Endothelial cell of umbilical vein (primary cell): ENCODE measurements at regions not wholly inside any gene's neighbourhood (a gene's known extent, or its start where the extent isn't known, plus 50 kb on each side); places are given as distances from the start of the nearest gene placed in this dataset.

ENCODE experiments used
- BruUV-seq: library from RNA; stranded (reverse); fragments of 400-500 nt; replicated peaks from 2 replicates; lab custom pipeline; 2021; lab: Mats Ljungman, UMichigan
- CTCF ChIA-PET: fragments of 300-600, 350-600 bp; sonication (Branson Sonifier 250); formaldehyde crosslinking; loops from one replicate; lab custom pipeline; 2021; ENCODE audit warnings: antibody characterized with exemption, inconsistent platforms; lab: Charles Lee
- POLR2A ChIA-PET: fragments of 300-600, 350-600 bp; sonication (Branson Sonifier 250); formaldehyde crosslinking; loops from one replicate; lab custom pipeline; 2021; ENCODE audit warnings: antibody characterized with exemption, inconsistent platforms; lab: Charles Lee
- DNase-seq: peaks from one replicate; pipeline ENCODE4 v3.0.0-alpha.2; 2011; ENCODE audit warnings: low read depth, low spot score
- FAIRE-seq: peaks from 2 replicates; lab custom pipeline; 2011; peaks lifted over from hg19 to GRCh38; lab: Jason Lieb, UNC
- H2AFZ ChIP-seq: 2 replicates; pipeline ENCODE4 v1.6.0; 2012; ENCODE audit warnings: low read depth, low read length, control low read depth, inconsistent platforms
- H3K27ac ChIP-seq: 2 replicates; pipeline ENCODE4 v1.5.1; 2011; ENCODE audit warnings: low read depth, mild to moderate bottlenecking, control low read depth, low read length, moderate library complexity; ENCODE audit not compliant: insufficient read depth
- H3K27me3 ChIP-seq, 2 experiments: 2 replicates each; pipeline versions ENCODE4 v1.6.0 to v1.6.1; 2011; ENCODE audit warnings: low read length in 2 of 2, mixed read lengths in 1 of 2; ENCODE audit not compliant: control insufficient read depth in 2 of 2, insufficient read depth in 2 of 2
- H3K36me3 ChIP-seq, 2 experiments: 2 replicates in 1 of 2; 3 replicates in 1 of 2; pipeline ENCODE4 v1.5.1; 2011; ENCODE audit warnings: low read length in 2 of 2, mild to moderate bottlenecking in 1 of 2, moderate library complexity in 1 of 2; ENCODE audit not compliant: control insufficient read depth in 2 of 2, insufficient read depth in 2 of 2; ENCODE audit errors: extremely low read depth in 1 of 2
- H3K4me1 ChIP-seq: 3 replicates; pipeline ENCODE4 v1.5.1; 2011; ENCODE audit warnings: mild to moderate bottlenecking, low read length; ENCODE audit not compliant: control insufficient read depth, insufficient read depth; ENCODE audit errors: extremely low read depth
- H3K4me2 ChIP-seq: 2 replicates; pipeline ENCODE4 v1.6.1; 2011; ENCODE audit warnings: low read length, control low read depth, mixed read lengths; ENCODE audit not compliant: insufficient read depth
- H3K4me3 ChIP-seq, 3 experiments: fragments of 200-600 bp in 1 of 3; sonication (generic), shearing (Covaris generic) in 1 of 3; replicated peaks in 1 of 3; 2 replicates each; pipeline ENCODE4 v1.5.1; 2011 to 2016; ENCODE audit warnings: control low read depth in 3 of 3, low read length in 3 of 3, mild to moderate bottlenecking in 2 of 3, inconsistent platforms in 1 of 3, low read depth in 1 of 3, moderate library complexity in 1 of 3; ENCODE audit not compliant: insufficient read depth in 1 of 3
- H3K79me2 ChIP-seq: 2 replicates; pipeline ENCODE4 v1.6.0; 2012; ENCODE audit warnings: low read length, inconsistent platforms; ENCODE audit not compliant: control insufficient read depth, insufficient read depth
- H3K9ac ChIP-seq: replicated peaks from 2 replicates; pipeline ENCODE3; 2011; ENCODE audit warnings: low read length, control low read depth; ENCODE audit not compliant: insufficient read depth; ENCODE audit errors: extremely low read depth
- H3K9me1 ChIP-seq: replicated peaks from 3 replicates; pipeline ENCODE4 v1.6.0; 2011; ENCODE audit warnings: mild to moderate bottlenecking, low read length; ENCODE audit not compliant: control insufficient read depth, insufficient read depth; ENCODE audit errors: extremely low read depth
- H3K9me3 ChIP-seq: replicated peaks from 2 replicates; pipeline ENCODE4 v1.5.1; 2012; ENCODE audit warnings: low read length, inconsistent platforms; ENCODE audit not compliant: control insufficient read depth, insufficient read depth
- H4K20me1 ChIP-seq: replicated peaks from 2 replicates; pipeline ENCODE3; 2011; ENCODE audit warnings: mild to moderate bottlenecking, low read length; ENCODE audit not compliant: control insufficient read depth, insufficient read depth; ENCODE audit errors: extremely low read depth
- EZH2 ChIP-seq: IDR thresholded peaks from 2 replicates; pipeline ENCODE4 v1.6.1; 2012; ENCODE audit warnings: borderline replicate concordance, low read depth, mild to moderate bottlenecking, moderate library complexity, low read length, inconsistent platforms; ENCODE audit not compliant: severe bottlenecking
- FOS ChIP-seq: IDR thresholded peaks from 2 replicates; pipeline ENCODE4 v1.6.1; 2011; ENCODE audit warnings: mild to moderate bottlenecking, low read length, moderate library complexity, borderline replicate concordance; ENCODE audit not compliant: insufficient read depth
- GATA2 ChIP-seq: IDR thresholded peaks from 2 replicates; pipeline ENCODE4 v1.7.0; 2011; ENCODE audit warnings: low read depth, mild to moderate bottlenecking, moderate library complexity, mixed read lengths, low read length; ENCODE audit not compliant: insufficient read length, insufficient read depth
- JUN ChIP-seq: IDR thresholded peaks from 2 replicates; pipeline ENCODE4 v1.6.1; 2011; ENCODE audit warnings: borderline replicate concordance, low read depth; ENCODE audit not compliant: insufficient read length, insufficient read depth
- MYC ChIP-seq: IDR thresholded peaks from one replicate; pipeline ENCODE4 v1.6.1; 2011; ENCODE audit warnings: mild to moderate bottlenecking, low read depth, low read length
- POLR2A ChIP-seq: IDR thresholded peaks from 2 replicates; pipeline ENCODE4 v1.6.1; 2012; ENCODE audit warnings: low read depth, mild to moderate bottlenecking, control low read depth, low read length
- POLR2AphosphoS5 ChIP-seq: IDR thresholded peaks from 2 replicates; pipeline ENCODE4 v1.6.1; 2012; ENCODE audit warnings: low read depth, mild to moderate bottlenecking, control low read depth, low read length, moderate library complexity; ENCODE audit not compliant: insufficient read depth
- dilution Hi-C: fragments of 300-500 bp; cut with MboI; formaldehyde crosslinking; loops from one replicate; pipeline ENCODE4 v1.15.0; 2019; ENCODE audit warnings: low sequenced_read_pairs; ENCODE audit not compliant: extremely low pct_ligation_motif_present
- intact Hi-C: fragments of 100-400 bp; cut with micrococcal nuclease; formaldehyde crosslinking; loops from one replicate; pipeline ENCODE4 v1.10.0; 2022
- TF ChIP-seq, protein P1 (sequence below): IDR thresholded peaks from 2 replicates; pipeline ENCODE4 v1.6.1; 2011; ENCODE audit not compliant: insufficient read depth, insufficient read length
- TF ChIP-seq, protein P2 (sequence below), 2 donors: IDR thresholded peaks; 1 replicate in 1 of 2; 2 replicates in 1 of 2; pipeline ENCODE4 v1.5.1; 2011; ENCODE audit warnings: low read length in 2 of 2, mild to moderate bottlenecking in 2 of 2, moderate library complexity in 2 of 2, control low read depth in 1 of 2, inconsistent platforms in 1 of 2, low read depth in 1 of 2; ENCODE audit not compliant: insufficient read depth in 1 of 2; ENCODE audit errors: extremely low read depth in 1 of 2

DNA sequence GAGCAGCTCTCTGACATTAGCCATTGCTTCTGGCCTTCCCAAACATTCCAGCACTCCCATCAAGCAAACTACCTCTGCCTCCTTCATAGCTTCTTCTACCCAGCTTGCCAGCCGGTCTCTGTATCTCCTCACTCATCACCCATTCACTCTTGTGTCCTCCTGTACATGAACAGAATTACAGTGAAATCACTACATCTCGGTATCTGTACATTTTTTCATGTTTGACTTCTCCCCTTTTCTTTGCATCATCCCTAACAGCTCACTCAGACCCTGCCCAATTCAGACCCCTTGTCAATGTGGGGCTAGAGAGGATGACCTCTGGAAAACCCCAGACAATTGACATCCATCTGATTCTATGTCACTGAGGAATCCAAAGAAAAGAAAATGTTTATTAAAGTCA, 335.8 kb downstream of the TNS1 start:
- H3K27me3 ChIP-seq: no peaks in the 10 kb centered on the region
- no peaks in the 10 kb centered on the region for H4K20me1 ChIP-seq
- intact Hi-C loops: no loop called here
- H3K27ac ChIP-seq: no peak overlapping the region
- ChIA-PET CTCF (interaction anchor here (2.5 kb wide), 1 partner anchor 16 kb away, joined by 14 read pairs; no protein-coding TSS in a partner anchor), POLR2A (no interaction called here)
- H3K4me2 ChIP-seq: no peak overlapping the region
- H2AFZ ChIP-seq: no peak overlapping the region
- H3K4me3 ChIP-seq: no peak overlapping the region
- dilution Hi-C loops: no loop called here
- no peaks in the 10 kb centered on the region for H3K36me3 ChIP-seq
- H3K79me2 ChIP-seq: no peaks in the 10 kb centered on the region
- no peak overlapping the region for H3K9ac ChIP-seq
- no peaks in the 10 kb centered on the region for H3K9me3 ChIP-seq
- no peaks in the 10 kb centered on the region for H3K4me1 ChIP-seq
- no peak for TF ChIP-seq JUN
- no peak for TF ChIP-seq MYC
- FAIRE-seq (no peak), DNase-seq (no peak)
- no peaks in the 10 kb centered on the region for H3K9me1 ChIP-seq
- no TSS peak for BruUV-seq

DNA sequence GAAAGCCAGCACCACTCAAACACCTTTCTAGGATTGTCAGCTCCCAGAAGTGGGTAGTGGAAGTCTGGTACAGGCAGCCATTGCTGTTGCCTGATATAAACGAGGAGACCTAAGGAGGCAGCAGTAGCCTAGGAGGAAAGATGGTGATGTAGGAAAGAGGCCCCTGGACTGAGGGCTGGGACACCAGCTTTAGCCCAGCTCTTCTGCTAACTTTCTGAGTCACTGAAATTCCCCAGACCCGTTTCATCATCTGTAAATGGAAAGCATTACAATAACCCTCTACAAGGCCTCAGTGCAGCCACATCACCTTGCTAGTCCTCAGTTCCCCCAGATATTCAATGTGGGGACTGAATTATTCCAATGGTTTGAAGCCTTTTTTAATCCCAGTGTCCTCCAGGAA, 336.5 kb downstream of the TNS1 start:
- H2AFZ ChIP-seq: no peak overlapping the region
- H4K20me1 ChIP-seq: no peaks in the 10 kb centered on the region
- dilution Hi-C loops (no loop called here), intact Hi-C loops (no loop called here)
- no peak overlapping the region for H3K27ac ChIP-seq
- DNase-seq (no peak), FAIRE-seq (no peak)
- POLR2A ChIA-PET: no interaction called here
- no peaks in the 10 kb centered on the region for H3K79me2 ChIP-seq
- H3K9me1 ChIP-seq: no peaks in the 10 kb centered on the region
- no peaks in the 10 kb centered on the region for H3K9me3 ChIP-seq
- no peaks in the 10 kb centered on the region for H3K4me1 ChIP-seq
- no peak for TF ChIP-seq POLR2AphosphoS5
- no peak for TF ChIP-seq FOS
- TF ChIP-seq POLR2A: no peak
- TF ChIP-seq EZH2: no peak
- no peak for TF ChIP-seq JUN
- no peak for TF ChIP-seq MYC
- TF ChIP-seq, protein P1, sequence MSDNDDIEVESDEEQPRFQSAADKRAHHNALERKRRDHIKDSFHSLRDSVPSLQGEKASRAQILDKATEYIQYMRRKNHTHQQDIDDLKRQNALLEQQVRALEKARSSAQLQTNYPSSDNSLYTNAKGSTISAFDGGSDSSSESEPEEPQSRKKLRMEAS: no peak
- TF ChIP-seq, protein P2, sequence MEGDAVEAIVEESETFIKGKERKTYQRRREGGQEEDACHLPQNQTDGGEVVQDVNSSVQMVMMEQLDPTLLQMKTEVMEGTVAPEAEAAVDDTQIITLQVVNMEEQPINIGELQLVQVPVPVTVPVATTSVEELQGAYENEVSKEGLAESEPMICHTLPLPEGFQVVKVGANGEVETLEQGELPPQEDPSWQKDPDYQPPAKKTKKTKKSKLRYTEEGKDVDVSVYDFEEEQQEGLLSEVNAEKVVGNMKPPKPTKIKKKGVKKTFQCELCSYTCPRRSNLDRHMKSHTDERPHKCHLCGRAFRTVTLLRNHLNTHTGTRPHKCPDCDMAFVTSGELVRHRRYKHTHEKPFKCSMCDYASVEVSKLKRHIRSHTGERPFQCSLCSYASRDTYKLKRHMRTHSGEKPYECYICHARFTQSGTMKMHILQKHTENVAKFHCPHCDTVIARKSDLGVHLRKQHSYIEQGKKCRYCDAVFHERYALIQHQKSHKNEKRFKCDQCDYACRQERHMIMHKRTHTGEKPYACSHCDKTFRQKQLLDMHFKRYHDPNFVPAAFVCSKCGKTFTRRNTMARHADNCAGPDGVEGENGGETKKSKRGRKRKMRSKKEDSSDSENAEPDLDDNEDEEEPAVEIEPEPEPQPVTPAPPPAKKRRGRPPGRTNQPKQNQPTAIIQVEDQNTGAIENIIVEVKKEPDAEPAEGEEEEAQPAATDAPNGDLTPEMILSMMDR (IDR thresholded peaks at IDR 0.05; ENCODE audit: extremely low read depth in 1 of 2, insufficient read depth in 1 of 2, low read depth in 1 of 2, low read length in 2 of 2): no peak
- TF ChIP-seq GATA2: no peak
- H3K4me2 ChIP-seq: no peak overlapping the region
- H3K4me3 ChIP-seq: no peak overlapping the region
- no peaks in the 10 kb centered on the region for H3K27me3 ChIP-seq
- H3K9ac ChIP-seq: no peak overlapping the region
- H3K36me3 ChIP-seq: no peaks in the 10 kb centered on the region
- CTCF ChIA-PET: interaction anchor here (2.5 kb wide), 1 partner anchor 15 kb away, joined by 14 read pairs; no protein-coding TSS in a partner anchor
- BruUV-seq: no TSS peak
